ENCODE measurements at regions not wholly inside any gene's neighbourhood (a gene's known extent, or its start where the extent isn't known, plus 50 kb on each side); places are given as distances from the start of the nearest gene placed in this dataset.

GRCh38 chr14:82146846-82147245 is 613.2 kb upstream of the SEL1L start:
- no peak for TF ChIP-seq CTCF (IDR thresholded peaks at IDR 0.05; ENCODE audit: insufficient read depth, missing control alignments)
- no peak for DNase-seq (ENCODE audit: insufficient read length, low spot score)
- no peak for FAIRE-seq

GRCh38 chr14:82153689-82154088 is 620.0 kb upstream of the SEL1L start:
- DNase-seq (ENCODE audit: insufficient read length, low spot score): no peak
- no peak for TF ChIP-seq CTCF (IDR thresholded peaks at IDR 0.05; ENCODE audit: insufficient read depth, missing control alignments)
- no peak for FAIRE-seq

- TF ChIP-seq CTCF (IDR thresholded peaks at IDR 0.05; ENCODE audit: insufficient read depth, missing control alignments): no peak
- DNase-seq (ENCODE audit: insufficient read length, low spot score): no peak
- FAIRE-seq: no peak
These were observed 626.0 kb upstream of the SEL1L start for GRCh38 chr14:82159624-82160023.

- no peak for FAIRE-seq
- DNase-seq (ENCODE audit: insufficient read length, low spot score): no peak
- TF ChIP-seq CTCF (IDR thresholded peaks at IDR 0.05; ENCODE audit: insufficient read depth, missing control alignments): no peak
These were observed 646.5 kb upstream of the SEL1L start for GRCh38 chr14:82180139-82180538.

GRCh38 chr14:82182646-82183045 is 649.0 kb upstream of the SEL1L start:
- DNase-seq (ENCODE audit: insufficient read length, low spot score): no peak
- FAIRE-seq: no peak
- no peak for TF ChIP-seq CTCF (IDR thresholded peaks at IDR 0.05; ENCODE audit: insufficient read depth, missing control alignments)

- no peak for TF ChIP-seq CTCF (IDR thresholded peaks at IDR 0.05; ENCODE audit: insufficient read depth, missing control alignments)
- FAIRE-seq: no peak
- no peak for DNase-seq (ENCODE audit: insufficient read length, low spot score)
These were observed 657.1 kb upstream of the SEL1L start for GRCh38 chr14:82190742-82191141.

GRCh38 chr14:82192387-82192786 is 658.7 kb upstream of the SEL1L start:
- no peak for FAIRE-seq
- no peak for TF ChIP-seq CTCF (IDR thresholded peaks at IDR 0.05; ENCODE audit: insufficient read depth, missing control alignments)
- no peak for DNase-seq (ENCODE audit: insufficient read length, low spot score)
